ENCODE measurements at regions not wholly inside any gene's neighbourhood (a gene's known extent, or its start where the extent isn't known, plus 50 kb on each side); places are given as distances from the start of the nearest gene placed in this dataset.

DNA sequence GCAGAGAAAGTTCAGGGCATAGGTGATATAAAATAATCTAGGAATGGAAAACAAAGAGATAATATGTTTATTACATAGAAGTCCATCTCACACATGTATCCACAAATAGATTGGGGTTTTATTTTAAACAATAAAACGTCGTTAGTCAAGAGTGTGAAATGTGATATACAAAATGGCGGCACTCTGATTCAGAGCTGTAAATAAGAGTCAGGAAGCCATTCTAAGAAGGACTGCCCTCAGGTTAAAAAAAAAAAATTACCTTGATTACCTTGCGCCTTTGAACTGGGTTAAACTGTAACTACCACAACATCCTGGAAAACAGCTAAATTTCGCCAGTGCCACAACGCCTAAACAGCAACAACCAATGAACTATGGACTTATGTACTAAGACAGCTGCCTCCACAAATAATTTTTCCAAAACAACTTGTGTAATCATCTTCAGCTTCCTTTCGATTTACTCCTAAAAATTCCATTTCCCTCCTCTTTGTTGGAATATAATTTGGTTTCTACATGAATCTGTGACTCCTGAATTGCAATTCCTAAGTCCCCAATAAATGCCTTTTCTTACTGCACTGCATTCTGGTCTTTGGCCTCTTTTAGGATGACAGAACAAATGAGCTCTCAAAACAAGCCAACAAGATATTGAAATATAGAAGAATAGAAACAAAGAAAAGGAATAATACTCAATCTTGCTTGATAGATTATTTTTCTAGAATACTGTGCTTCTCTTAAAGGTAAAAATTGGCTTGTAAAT lies 1019.5 kb upstream of the MAP3K7 start:
- H3K9me3 ChIP-seq (ENCODE audit: control insufficient read depth in 1 of 2, low read length in 2 of 2) = peaks cover 0 to 1% of the 10 kb centered on the region in 2 donors
- H3K9ac ChIP-seq (ENCODE audit: low read depth in 1 of 2, low read length in 2 of 2) = no peak overlapping the region

GRCh38 chr6:91600561-91600960 lies 1013.7 kb upstream of the MAP3K7 start:
- peaks cover 0 to 1% of the 10 kb centered on the region in 2 donors for H3K9me3 ChIP-seq (ENCODE audit: control insufficient read depth in 1 of 2, low read length in 2 of 2)
- H3K4me1 ChIP-seq (ENCODE audit: control insufficient read depth in 1 of 2, insufficient read depth in 2 of 2, low read length in 2 of 2) = no peaks in the 10 kb centered on the region
- no peak overlapping the region for H3K27ac ChIP-seq (ENCODE audit: low read depth, low read length)
- H3K36me3 ChIP-seq (ENCODE audit: control insufficient read depth in 1 of 2, insufficient read depth in 2 of 2, low read length in 2 of 2) = no peaks in the 10 kb centered on the region
- H3K9ac ChIP-seq (ENCODE audit: low read depth in 1 of 2, low read length in 2 of 2) = no peak overlapping the region
- H3K27me3 ChIP-seq (ENCODE audit: control insufficient read depth in 1 of 2, insufficient read depth in 2 of 2, low read length in 2 of 2) = no peaks in the 10 kb centered on the region
- H3K4me3 ChIP-seq (ENCODE audit: low read depth in 1 of 2, low read length in 2 of 2) = no peak overlapping the region

More for the DNA sequence above, 1019.5 kb upstream of the MAP3K7 start:
- Histone ChIP-seq H3K27ac (ENCODE audit: low read depth, low read length) (no peak overlapping the region), H3K27me3 (ENCODE audit: control insufficient read depth in 1 of 2, insufficient read depth in 2 of 2, low read length in 2 of 2) (no peaks in the 10 kb centered on the region), H3K4me1 (ENCODE audit: control insufficient read depth in 1 of 2, insufficient read depth in 2 of 2, low read length in 2 of 2) (no peaks in the 10 kb centered on the region), H3K4me3 (ENCODE audit: low read depth in 1 of 2, low read length in 2 of 2) (peak overlapping the region in 1 of 2 donors; percentile 29), H3K36me3 (ENCODE audit: control insufficient read depth in 1 of 2, insufficient read depth in 2 of 2, low read length in 2 of 2) (no peaks in the 10 kb centered on the region)

- no peak overlapping the region for H3K27ac ChIP-seq (ENCODE audit: low read depth, low read length)
- no peaks in the 10 kb centered on the region for H3K36me3 ChIP-seq (ENCODE audit: control insufficient read depth in 1 of 2, insufficient read depth in 2 of 2, low read length in 2 of 2)
- no peaks in the 10 kb centered on the region for H3K4me1 ChIP-seq (ENCODE audit: control insufficient read depth in 1 of 2, insufficient read depth in 2 of 2, low read length in 2 of 2)
- H3K4me3 ChIP-seq (ENCODE audit: low read depth in 1 of 2, low read length in 2 of 2) = no peak overlapping the region
- H3K9ac ChIP-seq (ENCODE audit: low read depth in 1 of 2, low read length in 2 of 2) = no peak overlapping the region
- H3K27me3 ChIP-seq (ENCODE audit: control insufficient read depth in 1 of 2, insufficient read depth in 2 of 2, low read length in 2 of 2) = no peaks in the 10 kb centered on the region
- H3K9me3 ChIP-seq (ENCODE audit: control insufficient read depth in 1 of 2, low read length in 2 of 2) = no peaks in the 10 kb centered on the region
These were observed 1003.3 kb upstream of the MAP3K7 start for GRCh38 chr6:91590191-91590590.

GRCh38 chr6:91580635-91581034 lies 993.8 kb upstream of the MAP3K7 start:
- H3K4me1 ChIP-seq (ENCODE audit: control insufficient read depth in 1 of 2, insufficient read depth in 2 of 2, low read length in 2 of 2) = no peaks in the 10 kb centered on the region
- no peak overlapping the region for H3K9ac ChIP-seq (ENCODE audit: low read depth in 1 of 2, low read length in 2 of 2)
- no peak overlapping the region for H3K4me3 ChIP-seq (ENCODE audit: low read depth in 1 of 2, low read length in 2 of 2)
- no peaks in the 10 kb centered on the region for H3K27me3 ChIP-seq (ENCODE audit: control insufficient read depth in 1 of 2, insufficient read depth in 2 of 2, low read length in 2 of 2)
- no peak overlapping the region for H3K27ac ChIP-seq (ENCODE audit: low read depth, low read length)
- no peaks in the 10 kb centered on the region for H3K36me3 ChIP-seq (ENCODE audit: control insufficient read depth in 1 of 2, insufficient read depth in 2 of 2, low read length in 2 of 2)
- no peaks in the 10 kb centered on the region for H3K9me3 ChIP-seq (ENCODE audit: control insufficient read depth in 1 of 2, low read length in 2 of 2)

DNA sequence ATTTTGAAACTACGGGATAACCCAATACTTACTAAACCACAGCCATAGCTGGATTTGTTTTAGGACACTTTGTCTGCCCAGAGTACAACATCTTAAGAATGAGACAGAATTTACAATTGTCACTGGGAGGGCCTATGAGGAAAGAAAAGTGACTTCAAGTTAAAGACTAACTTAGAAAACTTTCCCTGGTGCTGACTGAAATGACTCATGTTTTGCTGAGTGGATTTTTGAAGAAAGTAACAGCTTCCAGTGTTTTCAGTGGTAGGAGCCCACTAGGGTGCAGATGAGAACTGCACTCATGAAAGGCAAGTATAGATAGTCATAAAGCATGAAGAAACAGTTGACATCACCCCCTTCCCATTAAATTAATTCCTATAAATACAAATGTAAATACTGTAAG lies 988.2 kb upstream of the MAP3K7 start:
- Histone ChIP-seq H3K36me3 (ENCODE audit: control insufficient read depth in 1 of 2, insufficient read depth in 2 of 2, low read length in 2 of 2) (no peaks in the 10 kb centered on the region), H3K27ac (ENCODE audit: low read depth, low read length) (no peak overlapping the region), H3K9ac (ENCODE audit: low read depth in 1 of 2, low read length in 2 of 2) (no peak overlapping the region), H3K4me1 (ENCODE audit: control insufficient read depth in 1 of 2, insufficient read depth in 2 of 2, low read length in 2 of 2) (no peaks in the 10 kb centered on the region), H3K27me3 (ENCODE audit: control insufficient read depth in 1 of 2, insufficient read depth in 2 of 2, low read length in 2 of 2) (no peaks in the 10 kb centered on the region), H3K4me3 (ENCODE audit: low read depth in 1 of 2, low read length in 2 of 2) (no peak overlapping the region), H3K9me3 (ENCODE audit: control insufficient read depth in 1 of 2, low read length in 2 of 2) (no peaks in the 10 kb centered on the region)

DNA sequence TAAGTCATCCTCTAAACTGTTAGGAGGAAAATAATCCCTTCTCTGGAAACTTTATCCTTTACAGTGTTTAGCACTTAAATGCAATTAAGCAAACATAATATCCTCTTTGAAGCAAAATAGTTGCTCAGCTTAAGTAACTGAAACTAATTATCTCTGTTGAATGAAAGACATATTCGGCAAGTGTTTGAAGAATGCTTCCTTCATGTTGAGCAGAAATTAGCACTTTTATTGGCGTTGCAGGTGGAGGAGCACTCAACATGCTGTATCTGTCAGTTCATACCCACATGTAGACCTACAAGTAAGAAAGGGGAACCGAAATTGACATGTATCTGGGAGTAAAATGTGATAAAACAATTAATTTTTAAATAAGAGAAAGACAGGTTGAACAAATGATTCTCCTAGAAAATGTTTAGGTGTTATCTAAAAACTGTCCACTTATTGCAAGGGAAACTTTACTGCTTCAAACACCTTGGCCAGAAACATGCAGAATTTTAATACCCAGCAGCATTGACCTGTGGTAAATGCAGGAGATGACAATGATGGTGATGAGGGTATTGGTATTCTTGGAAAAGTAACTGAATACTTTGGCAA lies 987.0 kb upstream of the MAP3K7 start:
- Histone ChIP-seq H3K27ac (ENCODE audit: low read depth, low read length) (no peak overlapping the region), H3K36me3 (ENCODE audit: control insufficient read depth in 1 of 2, insufficient read depth in 2 of 2, low read length in 2 of 2) (no peaks in the 10 kb centered on the region), H3K9me3 (ENCODE audit: control insufficient read depth in 1 of 2, low read length in 2 of 2) (no peaks in the 10 kb centered on the region), H3K9ac (ENCODE audit: low read depth in 1 of 2, low read length in 2 of 2) (no peak overlapping the region), H3K4me3 (ENCODE audit: low read depth in 1 of 2, low read length in 2 of 2) (no peak overlapping the region), H3K4me1 (ENCODE audit: control insufficient read depth in 1 of 2, insufficient read depth in 2 of 2, low read length in 2 of 2) (no peaks in the 10 kb centered on the region), H3K27me3 (ENCODE audit: control insufficient read depth in 1 of 2, insufficient read depth in 2 of 2, low read length in 2 of 2) (no peaks in the 10 kb centered on the region)

- Histone ChIP-seq H3K27me3 (ENCODE audit: control insufficient read depth in 1 of 2, insufficient read depth in 2 of 2, low read length in 2 of 2) (no peaks in the 10 kb centered on the region), H3K4me3 (ENCODE audit: low read depth in 1 of 2, low read length in 2 of 2) (no peak overlapping the region), H3K9ac (ENCODE audit: low read depth in 1 of 2, low read length in 2 of 2) (no peak overlapping the region), H3K27ac (ENCODE audit: low read depth, low read length) (no peak overlapping the region), H3K36me3 (ENCODE audit: control insufficient read depth in 1 of 2, insufficient read depth in 2 of 2, low read length in 2 of 2) (no peaks in the 10 kb centered on the region), H3K4me1 (ENCODE audit: control insufficient read depth in 1 of 2, insufficient read depth in 2 of 2, low read length in 2 of 2) (no peaks in the 10 kb centered on the region), H3K9me3 (ENCODE audit: control insufficient read depth in 1 of 2, low read length in 2 of 2) (no peaks in the 10 kb centered on the region)
These were observed 986.0 kb upstream of the MAP3K7 start for GRCh38 chr6:91572878-91573277.

DNA sequence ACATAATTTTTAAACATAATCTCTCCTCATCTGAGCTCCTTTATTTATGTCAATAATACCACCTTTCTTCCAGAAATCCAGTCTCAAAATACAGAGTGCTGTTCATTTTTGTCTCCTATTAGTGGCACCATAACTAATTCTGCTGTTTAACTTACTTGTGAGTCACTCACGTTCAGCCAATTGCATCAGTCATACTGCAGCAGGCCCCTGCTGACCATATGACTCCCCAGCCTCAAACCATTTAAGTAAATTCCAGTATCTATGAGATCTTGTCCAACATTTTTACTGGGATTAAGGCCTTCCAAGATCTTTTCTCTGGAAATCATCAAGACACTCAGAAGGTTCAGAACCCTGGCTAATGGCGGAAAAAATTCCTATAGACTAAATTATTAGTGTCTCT lies 982.2 kb upstream of the MAP3K7 start:
- Histone ChIP-seq H3K36me3 (ENCODE audit: control insufficient read depth in 1 of 2, insufficient read depth in 2 of 2, low read length in 2 of 2) (no peaks in the 10 kb centered on the region), H3K27me3 (ENCODE audit: control insufficient read depth in 1 of 2, insufficient read depth in 2 of 2, low read length in 2 of 2) (no peaks in the 10 kb centered on the region), H3K9ac (ENCODE audit: low read depth in 1 of 2, low read length in 2 of 2) (no peak overlapping the region), H3K27ac (ENCODE audit: low read depth, low read length) (no peak overlapping the region), H3K4me3 (ENCODE audit: low read depth in 1 of 2, low read length in 2 of 2) (no peak overlapping the region), H3K4me1 (ENCODE audit: control insufficient read depth in 1 of 2, insufficient read depth in 2 of 2, low read length in 2 of 2) (no peaks in the 10 kb centered on the region), H3K9me3 (ENCODE audit: control insufficient read depth in 1 of 2, low read length in 2 of 2) (no peaks in the 10 kb centered on the region)

DNA sequence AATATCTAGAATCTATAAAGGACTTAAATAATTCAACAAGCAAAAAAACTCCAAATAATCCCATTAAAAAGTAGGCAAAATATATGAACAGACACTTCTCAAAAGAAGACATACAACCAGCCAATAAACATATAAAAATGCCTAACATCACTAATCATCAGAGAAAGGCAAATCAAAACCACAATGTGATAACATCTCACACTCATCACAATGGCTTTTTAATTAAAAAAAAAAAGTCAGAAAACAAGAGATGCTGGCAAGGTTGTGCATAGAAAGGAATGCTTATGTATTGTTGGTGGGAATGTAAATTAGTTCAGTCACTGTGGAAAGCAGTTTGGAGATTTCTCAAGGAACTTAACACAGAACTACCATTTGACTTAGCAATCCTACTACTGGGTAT lies 979.6 kb upstream of the MAP3K7 start:
- Histone ChIP-seq H3K4me3 (ENCODE audit: low read depth in 1 of 2, low read length in 2 of 2) (no peak overlapping the region), H3K9me3 (ENCODE audit: control insufficient read depth in 1 of 2, low read length in 2 of 2) (no peaks in the 10 kb centered on the region), H3K27me3 (ENCODE audit: control insufficient read depth in 1 of 2, insufficient read depth in 2 of 2, low read length in 2 of 2) (no peaks in the 10 kb centered on the region), H3K36me3 (ENCODE audit: control insufficient read depth in 1 of 2, insufficient read depth in 2 of 2, low read length in 2 of 2) (no peaks in the 10 kb centered on the region), H3K27ac (ENCODE audit: low read depth, low read length) (no peak overlapping the region), H3K4me1 (ENCODE audit: control insufficient read depth in 1 of 2, insufficient read depth in 2 of 2, low read length in 2 of 2) (no peaks in the 10 kb centered on the region), H3K9ac (ENCODE audit: low read depth in 1 of 2, low read length in 2 of 2) (no peak overlapping the region)

- Histone ChIP-seq H3K27me3 (ENCODE audit: control insufficient read depth in 1 of 2, insufficient read depth in 2 of 2, low read length in 2 of 2) (no peaks in the 10 kb centered on the region), H3K9me3 (ENCODE audit: control insufficient read depth in 1 of 2, low read length in 2 of 2) (peaks cover 0 to under 1% of the 10 kb centered on the region in 2 donors)
These were observed 978.3 kb upstream of the MAP3K7 start for GRCh38 chr6:91565207-91565606.

More at GRCh38 chr6:91565207-91565606, 978.3 kb upstream of the MAP3K7 start:
- Histone ChIP-seq H3K4me3 (ENCODE audit: low read depth in 1 of 2, low read length in 2 of 2) (no peak overlapping the region), H3K36me3 (ENCODE audit: control insufficient read depth in 1 of 2, insufficient read depth in 2 of 2, low read length in 2 of 2) (no peaks in the 10 kb centered on the region), H3K9ac (ENCODE audit: low read depth in 1 of 2, low read length in 2 of 2) (no peak overlapping the region), H3K4me1 (ENCODE audit: control insufficient read depth in 1 of 2, insufficient read depth in 2 of 2, low read length in 2 of 2) (no peaks in the 10 kb centered on the region), H3K27ac (ENCODE audit: low read depth, low read length) (no peak overlapping the region)
